ENCODE measurements at regions not wholly inside any gene's neighbourhood (a gene's known extent, or its start where the extent isn't known, plus 50 kb on each side); places are given as distances from the start of the nearest gene placed in this dataset.

GRCh38 chr3:147189016-147189415 lies 217.3 kb downstream of the ZIC4 start:
- no peak overlapping the region for H2BK120ac ChIP-seq (ENCODE audit: low read depth, low read length)
- no peak overlapping the region for H2AK9ac ChIP-seq (replicated peaks; ENCODE audit: low read depth, low read length, poor library complexity)
- ChIA-PET POLR2A (ENCODE audit: unreplicated experiment) (no interaction called here), CTCF (no interaction called here)
- peak; percentile 23 for DNase-seq
- no peaks in the 10 kb centered on the region for H3K4me1 ChIP-seq (ENCODE audit: control insufficient read depth, insufficient read depth, low read length)
- no peak overlapping the region for H3K18ac ChIP-seq (ENCODE audit: low read depth, low read length)
- no peaks in the 10 kb centered on the region for H3K9me3 ChIP-seq (ENCODE audit: control insufficient read depth, insufficient read depth, low read length)
- no peak overlapping the region for H3K4me3 ChIP-seq (ENCODE audit: insufficient read depth, low read depth, low read length)
- H3K36me3 ChIP-seq (ENCODE audit: control insufficient read depth, insufficient read depth, low read length): no peaks in the 10 kb centered on the region
- no peaks in the 10 kb centered on the region for H3K79me1 ChIP-seq (ENCODE audit: low read depth in 1 of 2, low read length in 2 of 2)
- peak; percentile 32; the same call in 1 of the 2 replicates for ATAC-seq (ENCODE audit: low read depth)
- no peak overlapping the region for H3K14ac ChIP-seq (replicated peaks; ENCODE audit: low read depth, low read length)
- no CpG with 5 or more reads among the region's 3 CpGs for WGBS, 2 experiments (ENCODE audit: extremely low coverage in 2 of 2, insufficient read length in 1 of 2)
- H3K23ac ChIP-seq (ENCODE audit: low read depth, low read length): no peak overlapping the region
- H3K56ac ChIP-seq (ENCODE audit: extremely low read depth, insufficient read depth, low read length): no peak overlapping the region
- H4K20me1 ChIP-seq (ENCODE audit: insufficient read depth, low read length): no peaks in the 10 kb centered on the region
- no peak overlapping the region for H3K4ac ChIP-seq (ENCODE audit: low read depth, low read length)
- dilution Hi-C loops (cut with HindIII; ENCODE audit: low sequenced_read_pairs, unreplicated experiment): no loop called here
- H4K5ac ChIP-seq (ENCODE audit: low read depth, low read length): no peak overlapping the region
- H3K4me2 ChIP-seq (ENCODE audit: low read depth, low read length): no peak overlapping the region
- no peaks in the 10 kb centered on the region; the same call in 1 of the 2 replicates for H3K27me3 ChIP-seq (ENCODE audit: control insufficient read depth, insufficient read depth, low read length)
- H2BK15ac ChIP-seq (ENCODE audit: low read depth, low read length): no peak overlapping the region
- TF ChIP-seq MXI1 (IDR thresholded peaks at IDR 0.05; ENCODE audit: borderline replicate concordance, low read depth, low read length) (no peak), CHD1 (IDR thresholded peaks at IDR 0.05; ENCODE audit: low read depth, low read length) (no peak), BHLHE40 (IDR thresholded peaks at IDR 0.05; ENCODE audit: low read depth, low read length) (no peak), MAZ (IDR thresholded peaks at IDR 0.05; ENCODE audit: borderline replicate concordance, low read depth, low read length) (no peak), MAFK (IDR thresholded peaks at IDR 0.05; ENCODE audit: low read depth, low read length) (no peak), RFX5 (IDR thresholded peaks at IDR 0.05; ENCODE audit: low read depth, low read length) (no peak)
- no peak overlapping the region for H3K27ac ChIP-seq (ENCODE audit: insufficient read depth, low read length)
- in situ Hi-C loops (cut with MboI; ENCODE audit: low sequenced_read_pairs): no loop called here
- intact Hi-C loops (cut with micrococcal nuclease): loop anchor here (10.0 kb wide), 1 partner anchor 374 kb away; no protein-coding TSS in a partner anchor
- no peak overlapping the region for H2BK5ac ChIP-seq (ENCODE audit: low read depth, low read length, poor library complexity, severe bottlenecking)
- H2BK20ac ChIP-seq (ENCODE audit: low read depth, low read length): no peak overlapping the region
- BruUV-seq (replicated peaks): no TSS peak
- H3K9me1 ChIP-seq (ENCODE audit: insufficient read depth, low read length): no peaks in the 10 kb centered on the region; the same call in 1 of the 2 replicates
- H2AK5ac ChIP-seq (ENCODE audit: low read depth, low read length): no peak overlapping the region
- H4K91ac ChIP-seq (ENCODE audit: insufficient read depth, low read depth, low read length): no peak overlapping the region
- no peak overlapping the region for H4K8ac ChIP-seq (ENCODE audit: low read depth in 2 of 2, low read length in 2 of 2)
- no peak overlapping the region for H3K9ac ChIP-seq (ENCODE audit: low read depth, low read length)
- no peak overlapping the region for H2AFZ ChIP-seq (replicated peaks; ENCODE audit: low read length, poor library complexity)
